ENCODE measurements at regions not wholly inside any gene's neighbourhood (a gene's known extent, or its start where the extent isn't known, plus 50 kb on each side); places are given as distances from the start of the nearest gene placed in this dataset.
"Not testable (repeated sequence)": the region's sequence is repeated elsewhere in the genome, so short reads cannot be mapped to it uniquely, and the experiment has no call there.

GRCh38 chr1:47577303-47578025 lies 139.6 kb downstream of the FOXD2 start:
- DNase-seq: no peak

GRCh38 chr1:47578026-47578720 lies 140.3 kb downstream of the FOXD2 start:
- no peak for DNase-seq

GRCh38 chr1:47578721-47579419 lies 141.0 kb downstream of the FOXD2 start:
- no peak for DNase-seq

GRCh38 chr1:47579809-47580208 lies 142.0 kb downstream of the FOXD2 start:
- DNase-seq: no peak

- DNase-seq: no peak
Observed at GRCh38 chr1:47580451-47580995, 142.7 kb downstream of the FOXD2 start.

GRCh38 chr1:47582891-47583608 lies 145.2 kb downstream of the FOXD2 start:
- no peak for DNase-seq

GRCh38 chr1:47584249-47584648 lies 146.4 kb downstream of the FOXD2 start:
- DNase-seq: no peak

GRCh38 chr1:47585141-47585902 lies 147.5 kb downstream of the FOXD2 start:
- DNase-seq: no peak

- DNase-seq: no peak
Observed at GRCh38 chr1:47587891-47588582, 150.2 kb downstream of the FOXD2 start.

GRCh38 chr1:47590523-47591225 lies 152.8 kb downstream of the FOXD2 start:
- no peak for DNase-seq

- DNase-seq: no peak
Observed at GRCh38 chr1:47591801-47592200, 154.0 kb downstream of the FOXD2 start.

GRCh38 chr1:47592296-47593012 lies 154.6 kb downstream of the FOXD2 start:
- DNase-seq: no peak

GRCh38 chr1:47593013-47593568 lies 155.2 kb downstream of the FOXD2 start:
- DNase-seq: no peak

- DNase-seq: no peak
Observed at GRCh38 chr1:47593598-47594285, 155.9 kb downstream of the FOXD2 start.

GRCh38 chr1:47594627-47595026 lies 156.8 kb downstream of the FOXD2 start:
- no peak for DNase-seq

- DNase-seq: no peak
Observed at GRCh38 chr1:47596328-47596727, 158.5 kb downstream of the FOXD2 start.

- DNase-seq: no peak
Observed at GRCh38 chr1:47598357-47598756, 160.5 kb downstream of the FOXD2 start.

GRCh38 chr1:47599777-47600176 lies 161.9 kb downstream of the FOXD2 start:
- no peak for DNase-seq

- DNase-seq: not testable (repeated sequence)
Observed at GRCh38 chr1:47602491-47602890, 164.6 kb downstream of the FOXD2 start.

All from NCI-H1048 (cell line).